ENCODE measurements at regions not wholly inside any gene's neighbourhood (a gene's known extent, or its start where the extent isn't known, plus 50 kb on each side); places are given as distances from the start of the nearest gene placed in this dataset.

GRCh38 chr5:96053063-96053735, 91.5 kb upstream of the ELL2 start:
- Histone ChIP-seq H3K4me1 (no peaks in the 10 kb centered on the region), H3K27me3 (no peaks in the 10 kb centered on the region), H3K36me3 (no peaks in the 10 kb centered on the region), H3K9me3 (no peaks in the 10 kb centered on the region), H3K4me3 (no peak overlapping the region), H3K27ac (no peak overlapping the region)
- intact Hi-C loops (cut with DNase I), result no loop called here
- no peak for TF ChIP-seq POLR2AphosphoS5 (IDR thresholded peaks at IDR 0.05)
- DNase-seq, result no peak
- 90 to 91% methylated on average over 3 of the region's 3 CpGs for WGBS, 2 donors

- H3K9me3 ChIP-seq, result no peaks in the 10 kb centered on the region
- no peaks in the 10 kb centered on the region for H3K36me3 ChIP-seq
- DNase-seq, result no peak
- no peaks in the 10 kb centered on the region for H3K4me1 ChIP-seq
- TF ChIP-seq EP300 (IDR thresholded peaks at IDR 0.05), result no peak
- TF ChIP-seq POLR2AphosphoS5 (IDR thresholded peaks at IDR 0.05), result no peak
- no peak for TF ChIP-seq POLR2A (IDR thresholded peaks at IDR 0.05)
- TF ChIP-seq CTCF (IDR thresholded peaks at IDR 0.05), result no peak
- H3K27me3 ChIP-seq, result no peaks in the 10 kb centered on the region
- no peak overlapping the region for H3K4me3 ChIP-seq
- 99% methylated on average over 1 of the region's 1 CpG for WGBS, 2 donors
- intact Hi-C loops (cut with DNase I), result no loop called here
- H3K27ac ChIP-seq, result no peak overlapping the region
Measured at GRCh38 chr5:96052374-96052773, 90.7 kb upstream of the ELL2 start.

DNA sequence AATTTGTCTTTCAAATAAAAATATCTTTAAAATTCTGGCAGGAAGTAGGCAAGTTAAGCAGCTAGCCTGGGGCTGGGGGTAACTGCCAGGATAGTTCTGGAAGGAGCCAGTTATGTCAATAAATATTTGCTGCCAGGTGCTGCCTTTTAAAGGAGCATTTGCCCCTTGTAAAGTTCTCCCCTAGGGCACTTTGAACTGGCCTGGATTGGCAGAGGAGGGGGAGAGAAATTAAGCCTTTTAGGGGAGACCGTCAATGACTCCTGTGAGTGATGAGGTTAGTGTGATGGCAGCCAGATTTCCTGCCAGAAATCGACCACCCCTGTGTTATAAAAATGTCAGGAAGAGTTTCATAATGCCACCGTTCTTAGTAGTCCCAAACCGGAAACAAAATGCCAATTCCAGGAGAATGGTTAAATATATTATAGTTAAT, 89.8 kb upstream of the ELL2 start:
- no peaks in the 10 kb centered on the region for H3K4me1 ChIP-seq
- WGBS, 2 donors, result 65 to 74% methylated on average over 4 of the region's 4 CpGs
- no peaks in the 10 kb centered on the region for H3K27me3 ChIP-seq
- H3K27ac ChIP-seq, result no peak overlapping the region
- no peak for DNase-seq
- TF ChIP-seq EP300 (IDR thresholded peaks at IDR 0.05) (no peak), POLR2AphosphoS5 (IDR thresholded peaks at IDR 0.05) (no peak), POLR2A (IDR thresholded peaks at IDR 0.05) (no peak), CTCF (IDR thresholded peaks at IDR 0.05) (no peak)
- no peak overlapping the region for H3K4me3 ChIP-seq
- intact Hi-C loops (cut with DNase I), result no loop called here
- H3K9me3 ChIP-seq, result no peaks in the 10 kb centered on the region
- H3K36me3 ChIP-seq, result no peaks in the 10 kb centered on the region

DNA sequence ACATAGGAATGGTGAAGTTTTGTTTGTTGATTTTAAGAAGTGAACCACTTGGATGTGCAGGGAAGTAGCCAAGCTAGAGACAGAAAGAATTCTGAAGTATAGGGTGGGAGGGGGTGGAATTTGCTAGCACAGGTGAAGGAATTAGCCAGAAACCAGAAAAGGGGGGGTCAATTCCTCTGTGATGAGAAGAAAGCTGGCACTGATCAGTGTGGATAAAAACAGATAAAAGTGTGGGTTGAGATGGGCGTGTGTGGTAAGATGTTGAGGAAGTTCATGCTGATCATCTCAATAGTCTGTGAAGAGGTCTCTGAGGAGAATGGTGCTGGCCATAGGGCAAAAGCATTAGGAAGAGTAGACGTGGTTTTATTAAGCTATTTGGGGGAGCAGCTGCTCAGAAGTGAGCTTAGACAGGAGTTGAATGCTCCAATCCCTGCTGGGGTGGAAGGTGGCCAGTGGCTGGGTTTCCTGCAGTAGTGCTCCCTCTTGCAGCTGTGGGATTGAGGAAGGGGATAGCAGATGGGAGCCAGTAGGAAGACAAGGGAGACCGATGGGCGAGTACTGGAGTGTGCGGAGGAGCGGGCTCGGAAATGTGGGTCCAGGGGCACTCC, 88.7 kb upstream of the ELL2 start:
- no peaks in the 10 kb centered on the region for H3K9me3 ChIP-seq
- intact Hi-C loops (cut with DNase I), result no loop called here
- H3K27me3 ChIP-seq, result no peaks in the 10 kb centered on the region
- H3K4me1 ChIP-seq, result no peaks in the 10 kb centered on the region
- H3K36me3 ChIP-seq, result no peaks in the 10 kb centered on the region
- DNase-seq, result no peak
- TF ChIP-seq POLR2A (IDR thresholded peaks at IDR 0.05) (no peak), CTCF (IDR thresholded peaks at IDR 0.05) (no peak), POLR2AphosphoS5 (IDR thresholded peaks at IDR 0.05) (no peak), EP300 (IDR thresholded peaks at IDR 0.05) (no peak)
- 84 to 89% methylated on average over 7 of the region's 7 CpGs for WGBS, 2 donors
- H3K27ac ChIP-seq, result no peak overlapping the region
- H3K4me3 ChIP-seq, result no peak overlapping the region

DNA sequence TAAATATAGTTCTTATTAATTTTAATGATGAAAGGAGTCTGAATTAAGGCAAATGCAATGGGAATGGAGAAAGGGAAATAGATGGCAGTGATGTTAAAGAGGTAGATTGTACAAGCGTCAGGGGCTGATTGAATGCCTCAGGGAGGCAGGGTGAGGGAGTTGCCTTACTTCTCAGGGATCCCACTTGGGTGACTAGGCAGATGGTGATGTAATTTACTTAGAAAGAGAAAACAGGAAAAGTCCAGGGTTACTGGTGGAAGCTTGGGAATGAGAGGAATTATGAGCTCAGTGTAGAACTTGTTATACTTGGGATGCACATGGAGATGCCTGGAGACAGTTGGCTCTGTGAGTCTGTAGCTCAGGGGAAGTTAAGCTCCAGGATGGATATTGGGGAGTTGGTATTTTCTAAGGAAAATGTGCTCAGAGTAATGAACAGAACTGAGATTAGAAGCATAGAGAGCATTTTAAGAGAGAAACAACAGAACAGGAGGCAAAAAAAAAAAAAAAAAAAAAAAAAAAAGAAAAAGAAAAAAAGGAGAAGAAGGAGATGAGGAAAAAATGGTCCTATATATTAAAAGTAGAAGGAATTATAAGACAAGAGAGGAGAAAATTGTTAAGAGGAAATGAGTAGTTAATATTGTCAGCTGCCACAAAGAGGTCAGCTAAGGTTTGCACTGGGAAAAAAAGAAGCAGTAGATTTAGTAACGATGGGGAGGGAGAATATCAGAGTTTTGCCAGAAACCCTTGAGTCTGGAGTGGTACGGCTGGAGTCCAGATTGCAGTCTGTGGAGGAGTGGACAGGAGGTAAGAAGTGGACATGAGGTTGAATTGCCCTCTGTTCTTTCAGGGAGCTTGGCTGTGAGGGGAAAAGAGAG, 88.0 kb upstream of the ELL2 start:
- DNase-seq, result no peak

More for the DNA sequence above, 88.0 kb upstream of the ELL2 start:
- Histone ChIP-seq H3K4me1 (no peaks in the 10 kb centered on the region), H3K4me3 (no peak overlapping the region), H3K27me3 (no peaks in the 10 kb centered on the region), H3K9me3 (no peaks in the 10 kb centered on the region), H3K27ac (no peak overlapping the region), H3K36me3 (no peaks in the 10 kb centered on the region)
- no peak for TF ChIP-seq POLR2AphosphoS5 (IDR thresholded peaks at IDR 0.05)
- no peak for TF ChIP-seq POLR2A (IDR thresholded peaks at IDR 0.05)
- TF ChIP-seq CTCF (IDR thresholded peaks at IDR 0.05), result no peak
- no peak for TF ChIP-seq EP300 (IDR thresholded peaks at IDR 0.05)
- 62 to 69% methylated on average over 3 of the region's 3 CpGs for WGBS, 2 donors
- intact Hi-C loops (cut with DNase I), result no loop called here

All from sigmoid colon (tissue), 6 donors.